WTC11 (cell line): ENCODE measurements at regions not wholly inside any gene's neighbourhood (a gene's known extent, or its start where the extent isn't known, plus 50 kb on each side); places are given as distances from the start of the nearest gene placed in this dataset.

Source experiments
- ATAC-seq: fragments of 200-7000 bp; cut with Tn5 transposase; 2 replicates; pipeline ENCODE4 v1.10.0; 2021; ENCODE audit warnings: mild to moderate bottlenecking, moderate library complexity
- CTCF ChIA-PET: fragments of 300-600 bp; sonication (Branson Sonifier 250); formaldehyde crosslinking; loops from one replicate; lab custom pipeline; 2021; ENCODE audit warnings: antibody characterized with exemption; lab: Charles Lee
- POLR2A ChIA-PET: fragments of 350-600 bp; sonication (Branson Sonifier 250); formaldehyde crosslinking; loops from one replicate; lab custom pipeline; 2021; ENCODE audit warnings: antibody characterized with exemption; lab: Charles Lee
- DNase-seq: peaks from one replicate; pipeline ENCODE4 v3.0.0; 2021; ENCODE audit warnings: low spot score
- H3K27ac Mint-ChIP-seq: 2 replicates; pipeline ENCODE4 v1.8.0; 2021; ENCODE audit warnings: mixed read lengths
- H3K27me3 Mint-ChIP-seq: 2 replicates; pipeline ENCODE4 v1.8.0; 2021; ENCODE audit warnings: low read depth, mild to moderate bottlenecking, moderate library complexity, mixed read lengths
- H3K36me3 Mint-ChIP-seq: 2 replicates; pipeline ENCODE4 v1.8.0; 2021; ENCODE audit warnings: mixed read lengths
- H3K4me1 Mint-ChIP-seq: 2 replicates; pipeline ENCODE4 v1.8.0; 2022; ENCODE audit warnings: mixed read lengths
- H3K4me3 Mint-ChIP-seq: 2 replicates; pipeline ENCODE4 v1.8.0; 2021; ENCODE audit warnings: mild to moderate bottlenecking, moderate library complexity, mixed read lengths
- H3K9me3 Mint-ChIP-seq: 2 replicates; pipeline ENCODE4 v1.8.0; 2021; ENCODE audit warnings: mixed read lengths
- ATF6 ChIP-seq: sonication (generic); formaldehyde crosslinking; IDR thresholded peaks from 2 replicates; pipeline ENCODE4 v1.8.1; 2023; ENCODE audit warnings: mild to moderate bottlenecking, missing genetic modification reagents
- ELF4 ChIP-seq: sonication (generic); formaldehyde crosslinking; IDR thresholded peaks from 2 replicates; pipeline ENCODE4 v1.8.1; 2022; ENCODE audit warnings: low read depth, mild to moderate bottlenecking, moderate library complexity, missing genetic modification reagents
- FOXK1 ChIP-seq: sonication (generic); formaldehyde crosslinking; IDR thresholded peaks from 2 replicates; pipeline ENCODE4 v1.8.0; 2022; ENCODE audit warnings: mild to moderate bottlenecking, moderate library complexity, missing genetic modification reagents
- HMGXB4 ChIP-seq: sonication (generic); formaldehyde crosslinking; IDR thresholded peaks from 2 replicates; pipeline ENCODE4 v1.8.1; 2023; ENCODE audit warnings: mild to moderate bottlenecking, moderate library complexity, missing genetic modification reagents
- JUN ChIP-seq: sonication (generic); formaldehyde crosslinking; IDR thresholded peaks from 2 replicates; pipeline ENCODE4 v1.8.0; 2023; ENCODE audit warnings: mild to moderate bottlenecking, missing genetic modification reagents
- MAX ChIP-seq: sonication (generic); formaldehyde crosslinking; IDR thresholded peaks from 2 replicates; pipeline ENCODE4 v1.8.0; 2022; ENCODE audit warnings: mild to moderate bottlenecking, missing genetic modification reagents
- NFYB ChIP-seq: sonication (generic); formaldehyde crosslinking; conservative IDR thresholded peaks from 2 replicates; pipeline ENCODE4 v1.8.0; 2022; ENCODE audit warnings: low read depth, missing genetic modification reagents
- PRDM15 ChIP-seq: sonication (generic); formaldehyde crosslinking; IDR thresholded peaks from 2 replicates; pipeline ENCODE4 v1.8.0; 2022; ENCODE audit warnings: missing genetic modification reagents
- RORB ChIP-seq: fragments of 250-450 bp; sonication (Bioruptor Pico); IDR thresholded peaks from 2 replicates; pipeline ENCODE4 v1.9.0; 2021; ENCODE audit warnings: mild to moderate bottlenecking
- SMAD3 ChIP-seq: sonication (generic); formaldehyde crosslinking; IDR thresholded peaks from 2 replicates; pipeline ENCODE4 v1.8.0; 2022; ENCODE audit warnings: missing genetic modification reagents, mild to moderate bottlenecking, borderline replicate concordance
- SP1 ChIP-seq: sonication (generic); formaldehyde crosslinking; conservative IDR thresholded peaks from 2 replicates; pipeline ENCODE4 v1.8.1; 2022; ENCODE audit warnings: missing genetic modification reagents
- STAT6 ChIP-seq: sonication (generic); formaldehyde crosslinking; conservative IDR thresholded peaks from 2 replicates; pipeline ENCODE4 v1.8.1; 2023; ENCODE audit warnings: mild to moderate bottlenecking, low read depth, missing genetic modification reagents, moderate library complexity
- TCF7 ChIP-seq: sonication (generic); formaldehyde crosslinking; IDR thresholded peaks from 2 replicates; pipeline ENCODE4 v1.8.0; 2022; ENCODE audit warnings: mild to moderate bottlenecking, low read depth, missing genetic modification reagents, moderate library complexity
- TEAD4 ChIP-seq: sonication (generic); formaldehyde crosslinking; IDR thresholded peaks from 2 replicates; pipeline ENCODE4 v1.8.0; 2022; ENCODE audit warnings: mild to moderate bottlenecking, missing genetic modification reagents
- ZMAT4 ChIP-seq: fragments of 250-450 bp; sonication (Bioruptor Pico); IDR thresholded peaks from 2 replicates; pipeline ENCODE4 v1.9.0; 2021; ENCODE audit warnings: mild to moderate bottlenecking
- ZNF232 ChIP-seq: sonication (generic); formaldehyde crosslinking; IDR thresholded peaks from 2 replicates; pipeline ENCODE4 v1.8.0; 2022; ENCODE audit warnings: mild to moderate bottlenecking, missing genetic modification reagents
- ZNF317 ChIP-seq: sonication (generic); formaldehyde crosslinking; IDR thresholded peaks from 2 replicates; pipeline ENCODE4 v1.8.1; 2023; ENCODE audit warnings: low read depth, mild to moderate bottlenecking, moderate library complexity, missing genetic modification reagents, borderline replicate concordance
- ZNF416 ChIP-seq: fragments of 250-450 bp; sonication (Bioruptor Pico); IDR thresholded peaks from 2 replicates; pipeline ENCODE4 v1.9.0; 2021; ENCODE audit warnings: mild to moderate bottlenecking, inconsistent platforms
- ZNF423 ChIP-seq: fragments of 250-450 bp; sonication (Bioruptor Pico); IDR thresholded peaks from 2 replicates; pipeline ENCODE4 v2.1.2; 2022; ENCODE audit warnings: mild to moderate bottlenecking, moderate library complexity

GRCh38 chr14:32011225-32011624 lies 65.9 kb upstream of the ARHGAP5 start (continued):
- TF ChIP-seq PRDM15 (CRISPR knock-in tag): no peak

- Mint-ChIP-seq H3K4me3 (no peak overlapping the region), H3K27me3 (peaks cover 12% of the 10 kb centered on the region), H3K9me3 (no peaks in the 10 kb centered on the region), H3K36me3 (no peaks in the 10 kb centered on the region), H3K27ac (no peak overlapping the region), H3K4me1 (0 out of 2 replicates have a peak, but pooled peaks cover 3% of the 10 kb centered on the region)
- no peak for DNase-seq
- TF ChIP-seq MAX (CRISPR knock-in tag) (no peak), JUN (CRISPR knock-in tag) (no peak), NFYB (CRISPR knock-in tag) (no peak), ZMAT4 (CRISPR knock-in tag) (no peak), ZNF232 (CRISPR knock-in tag) (no peak), TEAD4 (CRISPR knock-in tag) (no peak), FOXK1 (CRISPR knock-in tag) (no peak), PRDM15 (CRISPR knock-in tag) (no peak), SP1 (no peak), RORB (CRISPR knock-in tag) (no peak), ZNF423 (CRISPR knock-in tag) (no peak), ATF6 (CRISPR knock-in tag) (no peak)
- no peak for ATAC-seq
- ChIA-PET POLR2A (no interaction called here), CTCF (no interaction called here)
These were observed 65.0 kb upstream of the ARHGAP5 start for GRCh38 chr14:32012062-32012461.

GRCh38 chr14:32012571-32012970 lies 64.5 kb upstream of the ARHGAP5 start:
- no peak overlapping the region for H3K27ac Mint-ChIP-seq
- H3K27me3 Mint-ChIP-seq: peaks cover 12% of the 10 kb centered on the region
- ChIA-PET CTCF (no interaction called here), POLR2A (no interaction called here)
- 0 out of 2 replicates have a peak, but pooled peaks cover 3% of the 10 kb centered on the region for H3K4me1 Mint-ChIP-seq
- no peak for ATAC-seq
- H3K4me3 Mint-ChIP-seq: no peak overlapping the region
- H3K9me3 Mint-ChIP-seq: no peaks in the 10 kb centered on the region
- DNase-seq: no peak
- no peaks in the 10 kb centered on the region for H3K36me3 Mint-ChIP-seq
- no peak for TF ChIP-seq HMGXB4 (CRISPR knock-in tag)
- no peak for TF ChIP-seq ZNF317 (CRISPR knock-in tag)
- TF ChIP-seq ZNF416 (CRISPR knock-in tag): no peak
- no peak for TF ChIP-seq STAT6 (CRISPR knock-in tag)
- TF ChIP-seq ZMAT4 (CRISPR knock-in tag): no peak
- no peak for TF ChIP-seq SMAD3 (CRISPR knock-in tag)
- no peak for TF ChIP-seq ELF4
- TF ChIP-seq TCF7: no peak
